ENCODE measurements at regions not wholly inside any gene's neighbourhood (a gene's known extent, or its start where the extent isn't known, plus 50 kb on each side); places are given as distances from the start of the nearest gene placed in this dataset.

GRCh38 chr1:227449741-227450441, 113.5 kb upstream of the ZNF678 start:
- no peak for DNase-seq (ENCODE audit: low read depth)

GRCh38 chr1:227449051-227449450, 114.3 kb upstream of the ZNF678 start:
- no peak for DNase-seq (ENCODE audit: low read depth)

GRCh38 chr1:227447531-227447990, 115.8 kb upstream of the ZNF678 start:
- no peak for DNase-seq (ENCODE audit: low read depth)

- DNase-seq (ENCODE audit: low read depth): no peak
Measured at GRCh38 chr1:227445746-227446145, 117.6 kb upstream of the ZNF678 start.

GRCh38 chr1:227445092-227445674, 118.2 kb upstream of the ZNF678 start:
- DNase-seq (ENCODE audit: low read depth): no peak

- DNase-seq (ENCODE audit: low read depth): no peak
Measured at GRCh38 chr1:227440182-227440581, 121.9 kb upstream of the CDC42BPA start.

GRCh38 chr1:227437495-227438008, 119.3 kb upstream of the CDC42BPA start:
- peak; percentile 43 for DNase-seq (ENCODE audit: low read depth)

- no peak for DNase-seq (ENCODE audit: low read depth)
Measured at GRCh38 chr1:227434808-227435444, 116.6 kb upstream of the CDC42BPA start.

- DNase-seq (ENCODE audit: low read depth): no peak
Measured at GRCh38 chr1:227433663-227434341, 115.5 kb upstream of the CDC42BPA start.

GRCh38 chr1:227432981-227433380, 114.7 kb upstream of the CDC42BPA start:
- no peak for DNase-seq (ENCODE audit: low read depth)

- DNase-seq (ENCODE audit: low read depth): no peak
Measured at GRCh38 chr1:227432181-227432535, 113.9 kb upstream of the CDC42BPA start.

- peak; percentile 23 for DNase-seq (ENCODE audit: low read depth)
Measured at GRCh38 chr1:227429447-227430359, 111.4 kb upstream of the CDC42BPA start.

- DNase-seq (ENCODE audit: low read depth): peak; percentile 66
Measured at GRCh38 chr1:227428803-227429202, 110.5 kb upstream of the CDC42BPA start.

- DNase-seq (ENCODE audit: low read depth): no peak
Measured at GRCh38 chr1:227427411-227427810, 109.1 kb upstream of the CDC42BPA start.

- DNase-seq (ENCODE audit: low read depth): no peak
Measured at GRCh38 chr1:227424953-227425352, 106.7 kb upstream of the CDC42BPA start.

GRCh38 chr1:227424159-227424680, 105.9 kb upstream of the CDC42BPA start:
- DNase-seq (ENCODE audit: low read depth): no peak

GRCh38 chr1:227422581-227422980, 104.3 kb upstream of the CDC42BPA start:
- no peak for DNase-seq (ENCODE audit: low read depth)

- DNase-seq (ENCODE audit: low read depth): no peak
Measured at GRCh38 chr1:227420147-227420546, 101.9 kb upstream of the CDC42BPA start.

- no peak for DNase-seq (ENCODE audit: low read depth)
Measured at GRCh38 chr1:227417756-227418480, 99.6 kb upstream of the CDC42BPA start.

- DNase-seq (ENCODE audit: low read depth): no peak
Measured at GRCh38 chr1:227416156-227416830, 98.0 kb upstream of the CDC42BPA start.
